Retinal pigment epithelial cell (primary cell): ENCODE measurements at regions not wholly inside any gene's neighbourhood (a gene's known extent, or its start where the extent isn't known, plus 50 kb on each side); places are given as distances from the start of the nearest gene placed in this dataset.

Experiments used
- DNase-seq: peaks from one replicate; pipeline ENCODE4 v3.0.0-alpha.2; 2010; ENCODE audit warnings: low read depth
- H3K4me3 ChIP-seq: 2 replicates; pipeline ENCODE4 v1.5.1; 2011; ENCODE audit warnings: mild to moderate bottlenecking, low read length, control low read depth, moderate library complexity
- CTCF ChIP-seq: conservative IDR thresholded peaks from 2 replicates; pipeline ENCODE4 v1.5.1; 2011; ENCODE audit warnings: low read depth, low read length, control low read depth, inconsistent platforms

- no peak for DNase-seq
- H3K4me3 ChIP-seq: no peak overlapping the region
- no peak for TF ChIP-seq CTCF
Observed at GRCh38 chr5:123966781-123967180, 454.8 kb downstream of the CSNK1G3 start.

- DNase-seq: no peak
- H3K4me3 ChIP-seq: no peak overlapping the region
- no peak for TF ChIP-seq CTCF
Observed at GRCh38 chr5:123965626-123966025, 453.6 kb downstream of the CSNK1G3 start.

- DNase-seq: no peak
- no peak overlapping the region for H3K4me3 ChIP-seq
- no peak for TF ChIP-seq CTCF
Observed at GRCh38 chr5:123964884-123965283, 452.9 kb downstream of the CSNK1G3 start.

GRCh38 chr5:123960526-123960925, 448.5 kb downstream of the CSNK1G3 start:
- no peak overlapping the region for H3K4me3 ChIP-seq
- TF ChIP-seq CTCF: no peak
- DNase-seq: no peak

- H3K4me3 ChIP-seq: no peak overlapping the region
- TF ChIP-seq CTCF: no peak
- DNase-seq: peak; percentile 76
Observed at GRCh38 chr5:123951582-123951977, 439.6 kb downstream of the CSNK1G3 start.

- no peak for DNase-seq
- H3K4me3 ChIP-seq: no peak overlapping the region
- no peak for TF ChIP-seq CTCF
Observed at GRCh38 chr5:123950701-123951581, 439.0 kb downstream of the CSNK1G3 start.

- DNase-seq: no peak
- no peak for TF ChIP-seq CTCF
- H3K4me3 ChIP-seq: no peak overlapping the region
Observed at GRCh38 chr5:123949807-123950340, 437.9 kb downstream of the CSNK1G3 start.
